GM19438 (cell line): ENCODE measurements at regions not wholly inside any gene's neighbourhood (a gene's known extent, or its start where the extent isn't known, plus 50 kb on each side); places are given as distances from the start of the nearest gene placed in this dataset.
"Not testable (repeated sequence)": the region's sequence is repeated elsewhere in the genome, so short reads cannot be mapped to it uniquely, and the experiment has no call there.

Experiments used
- ATAC-seq: cut with Tn5 transposase; IDR thresholded peaks from one replicate; pipeline ENCODE4 v1.9.1; 2021; ENCODE audit warnings: low read depth; ENCODE audit not compliant: unreplicated experiment

GRCh38 chr3:110816008-110816407 is 255.6 kb upstream of the NECTIN3 start:
- ATAC-seq: no peak

GRCh38 chr3:110821586-110821985 is 250.0 kb upstream of the NECTIN3 start:
- ATAC-seq: no peak

- no peak for ATAC-seq
Measured at GRCh38 chr3:110822971-110823370, 248.6 kb upstream of the NECTIN3 start.

- ATAC-seq: no peak
Measured at GRCh38 chr3:110846971-110847370, 224.6 kb upstream of the NECTIN3 start.

GRCh38 chr3:110849064-110849463 is 222.6 kb upstream of the NECTIN3 start:
- ATAC-seq: no peak

- ATAC-seq: no peak
Measured at GRCh38 chr3:110851736-110852135, 219.9 kb upstream of the NECTIN3 start.

- ATAC-seq: no peak
Measured at GRCh38 chr3:110855207-110855606, 216.4 kb upstream of the NECTIN3 start.

GRCh38 chr3:110856916-110857315 is 214.7 kb upstream of the NECTIN3 start:
- ATAC-seq: no peak

- ATAC-seq: no peak
Measured at GRCh38 chr3:110858549-110858948, 213.1 kb upstream of the NECTIN3 start.

- ATAC-seq: no peak
Measured at GRCh38 chr3:110859336-110859735, 212.3 kb upstream of the NECTIN3 start.

- ATAC-seq: no peak
Measured at GRCh38 chr3:110859993-110860392, 211.6 kb upstream of the NECTIN3 start.

- no peak for ATAC-seq
Measured at GRCh38 chr3:110865934-110866333, 205.7 kb upstream of the NECTIN3 start.

- no peak for ATAC-seq
Measured at GRCh38 chr3:110868106-110868505, 203.5 kb upstream of the NECTIN3 start.

- ATAC-seq: no peak
Measured at GRCh38 chr3:110869736-110870135, 201.9 kb upstream of the NECTIN3 start.

GRCh38 chr3:110871869-110872268 is 199.7 kb upstream of the NECTIN3 start:
- no peak for ATAC-seq

GRCh38 chr3:110878692-110879091 is 192.9 kb upstream of the NECTIN3 start:
- no peak for ATAC-seq

GRCh38 chr3:110881069-110881468 is 190.5 kb upstream of the NECTIN3 start:
- no peak for ATAC-seq

- no peak for ATAC-seq
Measured at GRCh38 chr3:110886222-110886893, 185.3 kb upstream of the NECTIN3 start.

- ATAC-seq: no peak
Measured at GRCh38 chr3:110887176-110887575, 184.4 kb upstream of the NECTIN3 start.

GRCh38 chr3:110888625-110889375 is 182.8 kb upstream of the NECTIN3 start:
- ATAC-seq: not testable (repeated sequence)

GRCh38 chr3:110889376-110889699 is 182.3 kb upstream of the NECTIN3 start:
- not testable (repeated sequence) for ATAC-seq

- no peak for ATAC-seq
Measured at GRCh38 chr3:110894574-110894973, 177.0 kb upstream of the NECTIN3 start.
